Cortex of kidney (tissue), 1 donor: ENCODE measurements at regions not wholly inside any gene's neighbourhood (a gene's known extent, or its start where the extent isn't known, plus 50 kb on each side); places are given as distances from the start of the nearest gene placed in this dataset.

Experiments
- DNase-seq: peaks from one replicate; lab custom pipeline; 2025; lab: John Stamatoyannopoulos, UW

DNA sequence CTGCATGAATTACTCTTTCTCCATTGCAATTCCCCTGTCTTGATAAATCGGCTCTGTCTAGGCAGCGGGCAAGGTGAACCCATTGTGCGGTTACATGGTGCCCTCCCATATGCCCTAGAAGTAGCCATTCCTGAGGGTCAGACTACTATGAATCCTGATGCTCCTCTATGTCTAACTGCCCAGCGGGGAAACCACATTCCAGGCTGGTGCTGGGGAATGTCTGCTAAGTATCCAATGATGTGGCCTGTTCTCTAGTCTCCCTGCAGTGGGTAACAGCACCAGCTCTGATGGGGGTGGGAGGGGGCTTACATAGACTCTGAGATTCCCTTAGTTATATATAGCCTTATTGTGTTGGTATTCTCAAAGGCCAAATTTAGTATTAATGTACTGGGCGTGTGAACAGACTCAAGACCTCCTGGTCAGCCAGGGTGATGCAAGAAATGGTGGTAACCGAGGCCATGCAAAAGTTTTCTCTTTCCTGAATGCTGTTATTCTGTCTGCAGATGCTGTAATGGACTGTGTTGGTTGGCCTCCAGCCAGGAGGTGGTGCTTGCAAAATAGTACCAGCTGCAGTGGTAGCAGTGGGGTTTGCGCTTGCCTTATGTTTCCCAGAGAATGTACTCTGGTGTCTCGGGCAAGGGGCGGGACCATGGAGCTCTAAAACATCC, 564.8 kb upstream of the SLITRK1 start:
- DNase-seq: no peak

DNA sequence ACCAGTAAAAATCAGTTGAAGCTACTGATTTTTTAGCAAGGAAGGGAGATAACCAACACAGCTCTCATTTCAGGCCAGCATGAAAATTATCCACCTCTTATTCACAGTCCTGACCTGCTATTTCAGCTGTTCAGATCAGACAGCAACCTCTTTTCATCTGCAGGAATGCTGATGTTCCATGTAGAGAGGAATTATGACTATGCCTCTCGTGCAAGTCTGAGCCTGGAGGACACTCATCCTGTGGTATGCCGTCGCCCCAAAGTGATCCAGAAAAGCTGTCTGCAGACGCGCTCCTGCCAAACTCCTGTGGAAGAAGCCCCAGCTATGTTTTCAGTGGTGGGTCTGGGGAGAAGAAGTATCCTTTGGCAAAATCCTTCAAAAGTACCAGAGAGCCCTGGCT, 563.5 kb upstream of the SLITRK1 start:
- DNase-seq: no peak

DNA sequence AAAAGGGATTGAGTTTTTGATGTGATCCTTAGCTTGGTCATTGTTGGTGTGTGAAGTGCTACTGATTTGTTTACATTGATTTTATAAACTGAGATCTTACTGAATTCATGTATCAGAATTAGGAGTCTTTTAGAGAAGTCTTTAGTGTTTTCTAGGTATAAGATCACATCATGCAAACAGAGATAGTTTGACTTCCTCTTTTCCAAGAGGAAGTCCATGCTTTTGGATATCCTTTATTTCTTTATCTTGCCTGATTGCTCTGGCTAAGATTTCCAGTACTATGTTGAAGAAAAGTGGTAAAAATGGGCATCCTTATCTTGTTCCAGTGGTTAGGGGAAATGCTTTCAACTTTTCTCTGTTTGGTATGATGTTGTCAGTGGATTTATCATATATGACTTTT, 561.2 kb upstream of the SLITRK1 start:
- DNase-seq: no peak

DNA sequence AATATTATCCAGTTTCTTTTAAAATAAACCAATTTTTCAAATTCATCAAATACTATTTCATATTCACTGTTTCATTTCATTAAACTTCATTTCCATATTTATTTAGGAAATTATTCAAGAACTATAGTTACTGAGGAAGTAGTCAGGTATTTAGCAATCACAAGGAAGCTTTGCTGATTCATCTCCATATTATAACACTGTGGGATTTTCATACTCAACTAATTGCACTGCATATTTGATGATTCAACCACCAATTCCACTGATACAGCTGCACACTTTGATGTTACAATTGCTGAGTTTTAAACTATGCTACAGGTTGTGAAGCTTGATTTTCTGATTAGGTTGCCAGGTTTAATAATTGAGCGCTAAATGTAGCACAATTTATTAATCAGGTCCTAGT, 556.8 kb upstream of the SLITRK1 start:
- no peak for DNase-seq

DNA sequence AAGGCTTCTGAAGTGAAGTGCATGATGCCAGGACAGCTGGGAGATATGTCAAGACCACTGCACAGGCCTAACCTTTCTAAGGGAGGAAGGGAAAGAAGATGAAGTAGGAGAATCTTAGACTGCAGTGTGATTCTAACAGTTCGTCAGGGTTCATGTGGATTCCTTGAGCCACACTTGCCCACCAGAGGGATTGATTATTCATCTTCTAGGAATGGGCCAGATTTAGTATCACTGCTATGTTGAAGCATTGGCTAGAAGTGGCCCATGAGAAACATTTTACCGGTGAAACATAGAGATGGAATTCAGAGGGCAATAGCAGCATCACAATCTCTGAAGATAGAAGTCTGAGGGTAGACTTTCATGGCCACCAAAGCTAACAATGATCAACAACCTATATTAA, 550.8 kb upstream of the SLITRK1 start:
- DNase-seq: no peak

DNA sequence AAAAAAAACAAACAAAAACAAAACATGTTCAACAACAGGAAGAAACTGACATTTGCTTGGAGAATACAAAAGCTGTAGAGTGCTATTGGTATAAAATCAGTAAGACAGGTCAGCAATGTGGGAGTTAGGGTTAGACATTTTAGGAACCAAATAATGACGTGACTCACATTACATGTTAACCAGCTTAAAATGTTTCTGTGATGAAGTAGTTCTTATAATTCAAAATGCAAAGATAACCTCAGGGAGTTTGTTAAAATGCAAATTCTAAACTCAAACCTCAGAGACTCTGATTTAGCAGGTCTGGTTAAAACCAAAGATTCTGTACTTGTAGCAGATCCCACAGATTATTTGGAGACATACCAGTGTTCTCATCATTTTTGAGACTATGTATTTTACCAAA, 549.4 kb upstream of the SLITRK1 start:
- no peak for DNase-seq

DNA sequence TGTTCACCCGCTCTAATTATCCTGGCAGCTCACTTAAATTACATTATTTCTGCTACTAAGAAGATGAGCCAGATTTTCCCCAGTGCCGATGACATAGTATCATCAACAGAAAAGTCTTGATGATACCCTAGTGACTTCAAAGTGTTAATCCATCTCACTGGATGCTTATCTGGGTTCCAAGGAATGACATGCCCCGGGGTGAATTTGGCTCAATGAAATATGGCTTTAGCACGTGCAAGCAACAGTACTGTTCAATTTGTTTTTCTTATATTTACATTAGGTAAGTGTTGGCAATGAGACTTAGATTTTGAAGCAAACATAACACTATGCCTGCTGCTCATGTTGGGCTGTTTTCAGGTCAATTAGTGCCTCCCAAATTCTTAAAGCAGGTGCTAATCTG, 548.2 kb upstream of the SLITRK1 start:
- DNase-seq: no peak

DNA sequence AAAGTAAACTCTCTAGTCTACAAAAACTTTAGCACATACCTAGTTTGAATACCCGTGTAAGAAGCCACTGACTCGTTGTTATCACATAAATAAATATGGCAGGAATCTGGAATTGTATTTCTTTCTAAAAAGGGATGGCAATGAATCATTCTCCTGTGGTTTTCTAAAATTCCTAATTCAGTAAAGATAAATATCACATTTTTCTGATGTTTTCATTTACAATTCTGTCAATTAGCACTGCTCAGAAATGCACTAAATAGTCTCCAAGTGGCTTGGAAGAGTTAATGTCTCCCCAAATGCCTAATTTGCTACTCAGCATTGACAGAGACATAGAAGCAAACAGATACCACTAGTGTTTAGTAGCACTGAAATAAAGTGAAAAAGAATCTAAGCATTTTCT, 547.7 kb upstream of the SLITRK1 start:
- no peak for DNase-seq

DNA sequence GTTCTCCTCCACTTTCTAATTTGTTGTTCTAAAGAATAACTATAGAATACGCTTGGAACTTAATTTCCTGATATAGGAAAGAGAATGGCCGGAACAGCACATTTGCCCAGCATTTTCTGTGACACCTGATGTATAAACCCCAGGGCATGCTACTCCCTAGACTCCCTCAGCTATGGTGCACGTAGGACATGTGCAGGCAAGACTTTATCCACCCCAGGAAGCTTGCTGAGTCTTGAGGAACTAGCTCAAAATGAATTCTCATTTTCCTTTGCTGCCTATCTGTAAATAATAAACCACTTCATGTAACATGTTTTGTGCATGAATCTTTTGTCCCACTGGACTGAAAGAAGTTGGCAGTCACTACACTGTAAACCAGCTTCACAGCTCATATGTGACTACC, 535.8 kb upstream of the SLITRK1 start:
- DNase-seq: no peak

DNA sequence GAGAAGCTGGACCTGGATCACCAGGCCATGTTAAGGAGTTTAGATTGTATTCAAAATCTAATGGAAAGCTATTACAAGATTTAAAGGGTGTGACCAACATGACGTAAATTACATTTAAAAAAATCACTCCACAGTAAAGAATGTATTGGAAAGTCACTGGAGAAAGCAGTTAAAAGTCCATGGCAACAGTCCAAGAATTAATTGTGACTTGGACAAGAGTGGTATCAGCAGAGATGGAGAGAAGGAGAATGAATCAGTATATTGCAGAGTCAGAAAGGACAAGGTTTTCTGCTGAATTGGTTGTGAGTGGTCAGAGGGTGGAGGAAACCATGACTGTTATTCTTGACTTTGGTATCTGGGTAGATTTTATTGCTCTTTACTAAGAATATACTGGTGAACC, 535.1 kb upstream of the SLITRK1 start:
- no peak for DNase-seq

DNA sequence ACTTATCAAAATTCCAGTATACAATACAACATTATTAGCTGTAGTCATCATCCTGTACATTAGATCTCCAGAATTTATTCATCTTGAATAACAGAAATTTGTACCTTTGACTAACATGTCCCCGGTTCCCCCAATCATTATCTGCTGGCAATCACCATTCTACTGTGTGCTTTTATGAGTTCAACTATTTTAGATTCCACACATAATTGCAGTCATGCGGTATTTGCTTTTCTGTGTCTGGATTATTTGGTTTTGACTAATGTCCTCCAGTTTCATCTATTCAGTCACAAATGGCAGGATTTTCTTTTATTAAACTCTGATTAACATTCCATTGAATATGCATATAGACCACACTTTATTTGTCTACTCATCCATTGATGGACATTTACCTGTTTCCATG, 530.7 kb upstream of the SLITRK1 start:
- DNase-seq: no peak

DNA sequence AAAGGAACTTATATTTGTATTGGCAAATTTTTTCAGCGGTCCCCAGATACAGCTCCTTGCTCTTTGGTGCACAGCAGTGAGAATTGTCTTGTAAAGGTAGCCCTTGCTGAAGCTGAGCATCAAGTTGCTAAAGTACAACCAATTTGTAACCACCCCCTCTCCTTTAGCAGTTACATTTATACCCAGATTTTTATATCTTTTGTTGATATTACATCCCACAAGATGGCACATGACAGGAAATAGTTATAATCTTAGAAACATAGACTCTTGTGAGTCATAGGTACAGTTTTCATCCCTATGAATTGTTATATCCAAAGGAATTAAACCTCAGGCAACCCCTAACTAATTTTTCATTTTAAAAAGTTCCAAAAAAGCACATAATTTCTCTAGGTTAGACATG, 523.0 kb upstream of the SLITRK1 start:
- DNase-seq: no peak

DNA sequence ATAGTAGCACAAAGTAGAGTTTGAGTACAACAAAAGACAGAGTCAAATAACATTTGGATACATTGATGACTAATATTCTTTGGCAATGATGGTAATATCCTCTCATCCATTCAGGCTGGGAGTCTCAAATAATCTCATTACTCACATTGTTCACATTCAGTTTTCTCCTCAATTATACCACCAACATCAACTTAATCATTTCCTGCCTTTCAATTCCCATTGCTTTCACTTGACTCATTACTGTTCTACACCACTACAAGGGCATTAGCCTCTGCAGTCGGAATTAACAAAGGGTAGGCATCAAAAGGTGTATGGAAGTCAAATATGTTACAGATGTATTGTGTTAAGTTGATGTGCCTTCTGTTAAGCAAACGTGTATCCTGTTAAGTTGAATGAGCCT, 518.4 kb upstream of the SLITRK1 start:
- no peak for DNase-seq

DNA sequence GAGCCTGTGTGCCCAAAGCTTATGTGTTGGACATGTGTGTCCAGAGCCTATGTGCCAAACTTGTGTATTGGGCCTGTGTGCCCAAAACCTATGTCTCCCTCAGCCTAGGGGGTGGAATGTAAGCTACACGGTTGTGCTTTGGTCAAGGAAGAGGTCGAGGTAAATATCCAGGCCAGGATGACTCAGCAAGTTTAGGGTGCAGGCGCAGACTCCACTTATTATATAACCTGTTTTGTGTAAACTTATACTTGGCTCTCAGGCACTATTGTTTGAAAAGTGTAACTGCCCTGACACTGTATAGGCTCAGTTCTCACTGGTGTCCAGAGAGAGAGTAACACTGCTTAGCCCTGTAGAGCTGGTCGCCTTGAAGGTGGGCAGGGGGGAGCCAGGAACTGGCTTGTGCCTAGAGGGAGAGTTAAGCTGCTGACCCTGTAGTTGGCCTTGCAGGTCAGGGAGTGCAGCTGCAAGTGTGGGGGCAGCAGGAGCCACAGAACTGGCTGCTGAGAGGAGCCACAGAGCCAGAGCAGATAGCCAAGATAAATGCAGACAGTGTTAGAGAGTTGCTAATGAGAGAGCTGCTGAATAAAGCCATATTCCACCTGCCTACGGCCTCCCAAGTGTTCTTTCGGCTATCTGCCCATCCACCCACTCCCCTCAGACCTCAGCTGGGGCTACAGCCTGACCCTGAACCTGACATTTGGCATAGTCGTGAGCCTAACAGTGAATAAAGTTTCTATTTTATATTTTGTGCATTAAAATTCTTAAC, 517.2 kb upstream of the SLITRK1 start:
- DNase-seq: no peak

DNA sequence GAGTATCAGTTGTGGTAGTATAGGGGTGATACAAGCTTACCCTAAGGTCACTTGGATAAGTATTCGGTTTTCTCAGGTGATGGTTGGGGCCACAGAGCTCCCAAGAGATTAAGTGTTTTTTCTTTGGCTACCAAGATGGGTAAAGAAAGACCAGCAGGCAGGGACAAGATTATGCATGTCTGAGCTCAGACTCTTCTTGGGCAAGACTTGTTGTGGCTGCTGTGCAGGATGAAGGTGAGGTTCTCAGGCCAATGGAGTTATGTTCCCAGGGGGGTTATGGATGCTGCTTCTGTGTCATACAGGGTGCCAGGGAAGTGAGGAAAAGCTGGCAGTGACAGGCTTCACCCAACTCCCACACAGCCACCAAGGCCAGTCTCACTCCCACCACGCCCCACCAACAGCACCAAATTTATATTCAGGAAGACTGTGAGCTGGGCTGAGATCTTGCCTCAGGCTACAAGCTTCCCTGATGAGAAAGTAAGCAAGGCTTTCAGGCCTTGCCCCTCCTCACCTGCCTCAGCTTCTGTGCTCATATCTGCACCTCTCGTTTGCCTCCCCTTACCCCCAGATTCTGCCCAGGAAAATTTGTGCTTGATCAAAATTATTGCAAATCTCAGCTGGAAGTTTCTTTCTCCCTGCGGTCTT, 511.8 kb upstream of the SLITRK1 start:
- DNase-seq: no peak

DNA sequence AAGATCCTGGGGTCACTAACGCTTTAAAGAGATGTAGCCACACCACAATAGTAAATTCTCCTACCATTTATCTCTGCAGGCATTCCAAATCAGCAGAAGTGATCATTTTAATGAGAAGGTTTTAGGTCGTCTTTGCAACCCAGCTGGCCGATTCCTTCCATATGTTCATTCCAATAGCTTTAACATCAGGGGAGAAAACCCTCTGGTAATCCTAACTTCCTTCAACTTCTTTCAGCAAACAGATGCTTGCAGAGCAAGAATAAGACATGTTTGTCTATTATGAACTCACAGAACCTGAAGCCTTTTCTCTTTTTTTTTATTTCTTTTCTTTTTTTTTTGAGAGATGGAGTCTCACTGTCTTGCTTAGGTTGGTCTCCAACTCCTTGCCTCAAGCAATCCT, 498.6 kb upstream of the SLITRK1 start:
- no peak for DNase-seq

DNA sequence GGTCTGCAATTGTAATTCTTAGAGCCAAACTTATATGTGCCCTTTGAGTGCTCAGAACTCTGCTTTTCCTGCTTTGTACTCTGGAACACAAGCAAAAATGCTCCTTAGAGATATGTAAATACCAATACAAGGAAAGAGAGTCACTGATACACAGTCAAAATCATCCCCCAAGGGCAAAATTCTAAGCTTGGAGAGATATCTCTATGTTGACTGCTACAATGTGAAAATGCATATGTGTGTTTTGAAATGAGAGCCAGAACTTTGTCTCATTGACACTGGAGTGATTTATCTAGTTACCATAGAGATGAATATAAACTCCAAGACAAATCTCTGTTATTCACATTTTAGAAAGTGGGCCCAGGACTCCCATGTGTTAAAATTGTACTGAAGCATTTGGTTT, 494.8 kb upstream of the SLITRK1 start:
- no peak for DNase-seq

DNA sequence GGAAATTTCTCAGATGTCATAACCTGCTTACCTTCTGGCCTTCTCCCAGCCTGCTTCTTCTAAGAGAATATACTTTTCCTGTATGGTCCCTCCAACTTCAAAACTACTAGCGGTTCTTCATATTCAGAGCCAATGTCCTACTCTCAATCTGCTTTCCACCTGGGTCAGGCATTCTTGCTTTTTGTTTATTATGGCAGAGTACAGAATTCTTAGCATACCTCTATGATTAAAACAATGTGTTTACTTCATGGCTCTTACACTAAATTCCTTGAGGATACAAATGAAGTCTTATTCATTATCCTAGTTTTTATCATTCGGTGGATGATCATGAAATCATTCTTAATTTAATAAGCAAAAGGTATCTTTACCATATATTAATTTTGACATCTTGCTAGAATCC, 484.2 kb upstream of the SLITRK1 start:
- DNase-seq: no peak

DNA sequence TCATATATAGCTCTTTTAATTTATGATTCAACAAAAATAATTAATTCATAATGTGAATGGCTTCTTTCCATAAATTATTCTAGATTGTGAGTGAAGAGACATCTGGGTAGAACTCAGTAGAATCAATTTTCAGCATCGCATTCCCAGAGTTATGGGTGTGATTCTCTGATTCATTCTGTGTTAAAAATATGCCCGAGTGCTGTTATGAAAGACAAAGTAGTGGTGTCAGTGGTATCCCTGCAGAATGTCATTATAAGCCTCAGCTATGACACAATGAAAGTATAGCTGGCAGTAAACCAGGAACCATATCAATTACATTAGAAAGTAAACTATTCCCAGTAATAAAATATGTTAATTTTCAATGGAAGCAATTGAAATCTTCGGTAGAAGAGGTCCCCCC, 480.5 kb upstream of the SLITRK1 start:
- no peak for DNase-seq

DNA sequence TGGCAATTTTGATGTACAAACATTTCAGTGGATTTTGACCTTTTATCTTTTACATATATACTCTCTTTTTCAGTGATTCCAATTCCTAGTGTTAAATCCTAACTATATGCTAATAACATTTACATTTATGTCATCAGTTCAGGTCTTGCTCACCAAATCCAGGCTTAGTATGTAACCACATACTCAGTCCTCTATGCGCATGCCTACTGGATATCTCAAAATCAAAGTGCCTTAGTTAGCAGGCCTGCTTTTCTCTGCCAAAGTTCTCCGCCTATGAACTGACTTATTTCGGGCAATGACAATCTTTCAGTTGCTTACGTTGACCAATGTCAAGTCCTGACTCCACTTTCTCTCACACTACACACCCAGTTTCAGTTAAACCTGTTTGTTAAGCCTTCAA, 478.5 kb upstream of the SLITRK1 start:
- DNase-seq: no peak

DNA sequence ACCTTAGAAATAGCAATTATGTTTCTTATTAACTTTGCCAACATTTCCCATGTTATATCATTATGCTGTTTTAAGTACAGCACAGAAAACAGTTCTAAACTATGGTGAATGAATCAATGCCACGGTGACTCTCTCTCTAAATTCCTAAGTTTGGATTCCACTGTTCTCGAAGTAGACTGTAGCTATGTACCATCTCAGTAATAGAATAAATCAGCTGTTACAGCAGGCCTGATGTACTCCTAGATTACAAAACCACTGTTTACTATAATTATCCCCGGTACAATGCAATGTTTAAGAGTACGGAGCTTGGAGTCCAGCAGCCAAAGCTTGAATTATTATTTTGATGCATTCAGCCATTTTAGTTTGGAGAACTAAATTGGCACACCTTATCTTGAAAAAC, 476.3 kb upstream of the SLITRK1 start:
- no peak for DNase-seq

DNA sequence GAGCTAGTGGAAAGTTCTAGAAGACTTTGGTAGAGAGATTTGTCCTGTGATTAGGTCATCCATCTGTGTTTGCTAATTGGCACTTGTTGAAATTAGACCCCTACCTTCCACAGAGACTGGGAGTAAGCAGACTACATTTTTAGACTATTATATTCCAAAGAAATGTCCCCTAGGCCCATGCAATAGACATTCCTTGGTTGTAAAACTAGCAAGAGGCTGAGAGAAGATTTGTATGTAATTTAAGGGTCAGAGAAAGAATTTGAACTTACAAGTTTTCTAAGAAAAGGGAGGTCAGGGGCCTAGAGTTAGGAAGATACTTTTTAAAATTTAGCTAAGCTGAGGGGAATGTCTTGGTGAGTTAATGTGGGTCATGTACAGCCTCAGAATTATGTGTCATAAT, 470.7 kb upstream of the SLITRK1 start:
- no peak for DNase-seq

DNA sequence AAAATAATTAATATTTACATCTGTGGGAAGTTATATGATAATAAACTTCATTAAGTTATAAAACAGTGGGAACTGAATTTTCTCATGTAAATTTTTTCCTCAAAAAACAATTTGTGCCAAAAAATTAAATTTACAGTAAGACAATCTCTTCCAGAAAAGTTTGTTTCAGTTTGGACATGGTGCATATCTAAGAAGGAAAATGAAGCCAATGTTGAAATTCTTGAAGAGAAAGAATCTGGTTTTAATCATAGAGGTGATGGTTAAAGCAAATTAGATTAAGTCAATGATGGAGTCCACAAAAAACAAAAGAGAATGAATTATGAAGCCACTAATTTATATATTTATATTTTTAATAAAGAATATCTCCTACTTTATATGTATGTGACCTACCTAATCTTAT, 457.2 kb upstream of the SLITRK1 start:
- no peak for DNase-seq

DNA sequence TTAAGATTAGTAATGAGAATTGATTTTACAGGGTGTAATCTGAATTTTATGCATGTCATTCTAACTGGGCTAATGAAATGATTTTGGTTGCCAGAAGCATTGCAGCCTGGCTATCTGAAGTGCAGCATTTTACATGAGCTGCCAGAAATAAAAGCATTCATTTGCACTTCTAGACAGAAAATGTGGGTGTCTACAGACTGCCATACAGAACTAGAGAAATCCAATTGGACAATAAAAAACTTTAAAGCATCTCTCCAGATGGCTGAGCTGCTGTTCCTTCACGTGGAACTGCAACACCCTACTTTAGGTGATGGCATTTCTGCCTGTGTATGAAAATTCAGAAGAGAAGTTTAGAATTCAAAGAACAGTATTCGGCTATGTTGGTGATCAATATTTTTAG, 450.1 kb upstream of the SLITRK1 start:
- DNase-seq: no peak
